Erythroblast (primary cell): ENCODE measurements at regions not wholly inside any gene's neighbourhood (a gene's known extent, or its start where the extent isn't known, plus 50 kb on each side); places are given as distances from the start of the nearest gene placed in this dataset.

ENCODE experiments used
- GATA1 ChIP-seq: IDR thresholded peaks from 2 replicates; pipeline ENCODE4 v1.6.1; 2011; ENCODE audit warnings: low read depth, mild to moderate bottlenecking, control low read depth, low read length, moderate library complexity
- POLR2A ChIP-seq: IDR thresholded peaks from 2 replicates; pipeline ENCODE4 v1.6.1; 2011; ENCODE audit warnings: mild to moderate bottlenecking, low read length

- TF ChIP-seq POLR2A (no peak), GATA1 (no peak)
Observed at GRCh38 chr1:194830387-194830786, 1644.0 kb upstream of the B3GALT2 start.
